CD4-positive, alpha-beta T cell (primary cell): ENCODE measurements at regions not wholly inside any gene's neighbourhood (a gene's known extent, or its start where the extent isn't known, plus 50 kb on each side); places are given as distances from the start of the nearest gene placed in this dataset.

ENCODE experiments used
- ATAC-seq: fragments of 200-7000 bp; cut with Tn5 transposase; one replicate; pipeline ENCODE4 v1.10.0; 2022; ENCODE audit warnings: mild to moderate bottlenecking; ENCODE audit not compliant: poor library complexity
- CTCF ChIA-PET: fragments of 350-600 bp; sonication (Branson Sonifier 250); formaldehyde crosslinking; loops from one replicate; lab custom pipeline; 2021; ENCODE audit warnings: antibody characterized with exemption, inconsistent platforms; lab: Charles Lee
- POLR2A ChIA-PET: fragments of 350-600 bp; sonication (Branson Sonifier 250); formaldehyde crosslinking; loops from one replicate; lab custom pipeline; 2021; ENCODE audit warnings: antibody characterized with exemption, inconsistent platforms; lab: Charles Lee
- DNase-seq, 14 experiments: peaks; one replicate each; pipeline ENCODE4 v3.0.0-alpha.2; 2013 to 2020; ENCODE audit warnings: mixed read lengths in 2 of 14
- H3K27ac ChIP-seq, 2 donors: one replicate each; pipeline versions ENCODE4 v1.5.1 to v1.7.0; 2013; ENCODE audit warnings: low read length in 2 of 2, low read depth in 1 of 2, mild to moderate bottlenecking in 1 of 2
- H3K27me3 ChIP-seq, 2 experiments: 1 replicate in 1 of 2; 2 replicates in 1 of 2; pipeline versions ENCODE4 v1.6.1 to v1.7.0; 2013; ENCODE audit warnings: low read length in 2 of 2, control low read depth in 1 of 2, mild to moderate bottlenecking in 1 of 2, moderate library complexity in 1 of 2; ENCODE audit not compliant: insufficient read depth in 2 of 2, control insufficient read depth in 1 of 2
- H3K36me3 ChIP-seq: one replicate; pipeline ENCODE4 v1.6.1; 2013; ENCODE audit warnings: low read length, control low read depth; ENCODE audit not compliant: insufficient read depth
- H3K4me1 ChIP-seq: one replicate; pipeline ENCODE4 v1.6.1; 2013; ENCODE audit warnings: low read length, control low read depth; ENCODE audit not compliant: insufficient read depth
- H3K4me3 ChIP-seq: one replicate; pipeline ENCODE4 v1.5.1; 2013; ENCODE audit warnings: mild to moderate bottlenecking, low read length, moderate library complexity
- H3K9me3 ChIP-seq, 2 experiments: 1 replicate in 1 of 2; 2 replicates in 1 of 2; pipeline versions ENCODE4 v1.6.1 to v1.7.0; 2013; ENCODE audit warnings: low read length in 2 of 2, mild to moderate bottlenecking in 2 of 2, control low read depth in 1 of 2, moderate library complexity in 1 of 2; ENCODE audit not compliant: control insufficient read depth in 1 of 2, insufficient read depth in 1 of 2
- H3K27ac Mint-ChIP-seq: one replicate; pipeline ENCODE4 v1.8.0; 2020; ENCODE audit warnings: mixed read lengths
- H3K27me3 Mint-ChIP-seq: one replicate; pipeline ENCODE4 v1.8.0; 2021; ENCODE audit warnings: mixed read lengths
- H3K36me3 Mint-ChIP-seq: one replicate; pipeline ENCODE4 v1.8.0; 2021; ENCODE audit warnings: low read depth, mixed read lengths
- H3K4me1 Mint-ChIP-seq: one replicate; pipeline ENCODE4 v1.8.0; 2021; ENCODE audit warnings: low read depth, mixed read lengths
- H3K4me3 Mint-ChIP-seq: one replicate; pipeline ENCODE4 v1.8.0; 2020; ENCODE audit warnings: mild to moderate bottlenecking, mixed read lengths
- H3K9me3 Mint-ChIP-seq: one replicate; pipeline ENCODE4 v1.8.0; 2020; ENCODE audit warnings: mixed read lengths
- intact Hi-C, 2 experiments: fragments of 100-400 bp; cut with DNase I in 1 of 2; cut with micrococcal nuclease in 1 of 2; formaldehyde crosslinking; loops; one replicate each; pipeline versions ENCODE4 v1.15.1 to v1.9.0; 2023 to 2025; cut with DNase I, micrococcal nuclease
- TF ChIP-seq, protein P1 (sequence below): fragments of 200-600 bp; IDR thresholded peaks from one replicate; pipeline ENCODE4 v1.8.0; 2022; ENCODE audit warnings: antibody characterized with exemption, mild to moderate bottlenecking

DNA sequence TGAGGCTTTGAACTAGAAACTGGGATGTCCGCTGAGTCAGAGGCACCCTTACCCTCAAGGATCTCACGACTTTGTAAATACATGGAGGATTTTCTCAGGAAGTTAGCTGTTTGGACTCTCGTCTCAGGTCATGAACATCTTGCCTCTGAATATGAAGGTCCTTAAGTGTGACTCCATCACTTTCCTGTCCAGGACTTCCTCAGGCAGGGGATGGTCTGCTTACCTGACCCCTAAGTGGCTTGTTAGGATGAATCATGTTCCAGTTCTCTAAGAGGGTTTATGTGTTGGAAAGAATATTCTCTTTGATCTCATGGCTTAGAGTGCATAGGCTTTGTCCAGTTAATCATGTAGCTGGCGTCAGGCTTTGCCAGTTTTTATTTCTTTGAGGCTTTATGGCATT, 511.7 kb upstream of the KLF4 start:
- DNase-seq = no peak
- CTCF ChIA-PET = no interaction called here
- Mint-ChIP-seq H3K4me3 (no peak overlapping the region), H3K36me3 (no peaks in the 10 kb centered on the region), H3K27me3 (no peaks in the 10 kb centered on the region), H3K9me3 (peaks cover 6% of the 10 kb centered on the region), H3K27ac (no peak overlapping the region), H3K4me1 (no peaks in the 10 kb centered on the region)
- Histone ChIP-seq H3K36me3 (no peaks in the 10 kb centered on the region), H3K27ac (no peak overlapping the region), H3K27me3 (no peaks in the 10 kb centered on the region), H3K9me3 (no peaks in the 10 kb centered on the region), H3K4me3 (no peak overlapping the region), H3K4me1 (no peaks in the 10 kb centered on the region)
- ATAC-seq = no peak
- POLR2A ChIA-PET = no interaction called here
- intact Hi-C loops = no loop called here
- TF ChIP-seq, protein P1, sequence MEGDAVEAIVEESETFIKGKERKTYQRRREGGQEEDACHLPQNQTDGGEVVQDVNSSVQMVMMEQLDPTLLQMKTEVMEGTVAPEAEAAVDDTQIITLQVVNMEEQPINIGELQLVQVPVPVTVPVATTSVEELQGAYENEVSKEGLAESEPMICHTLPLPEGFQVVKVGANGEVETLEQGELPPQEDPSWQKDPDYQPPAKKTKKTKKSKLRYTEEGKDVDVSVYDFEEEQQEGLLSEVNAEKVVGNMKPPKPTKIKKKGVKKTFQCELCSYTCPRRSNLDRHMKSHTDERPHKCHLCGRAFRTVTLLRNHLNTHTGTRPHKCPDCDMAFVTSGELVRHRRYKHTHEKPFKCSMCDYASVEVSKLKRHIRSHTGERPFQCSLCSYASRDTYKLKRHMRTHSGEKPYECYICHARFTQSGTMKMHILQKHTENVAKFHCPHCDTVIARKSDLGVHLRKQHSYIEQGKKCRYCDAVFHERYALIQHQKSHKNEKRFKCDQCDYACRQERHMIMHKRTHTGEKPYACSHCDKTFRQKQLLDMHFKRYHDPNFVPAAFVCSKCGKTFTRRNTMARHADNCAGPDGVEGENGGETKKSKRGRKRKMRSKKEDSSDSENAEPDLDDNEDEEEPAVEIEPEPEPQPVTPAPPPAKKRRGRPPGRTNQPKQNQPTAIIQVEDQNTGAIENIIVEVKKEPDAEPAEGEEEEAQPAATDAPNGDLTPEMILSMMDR = no peak

GRCh38 chr9:107999890-108000289, 510.3 kb upstream of the KLF4 start:
- Mint-ChIP-seq H3K27ac (no peak overlapping the region), H3K27me3 (no peaks in the 10 kb centered on the region), H3K4me1 (no peaks in the 10 kb centered on the region), H3K9me3 (peaks cover 5% of the 10 kb centered on the region), H3K4me3 (no peak overlapping the region), H3K36me3 (no peaks in the 10 kb centered on the region)
- H3K9me3 ChIP-seq = no peaks in the 10 kb centered on the region
- intact Hi-C loops = no loop called here
- H3K4me3 ChIP-seq = no peak overlapping the region
- TF ChIP-seq, protein P1 = no peak
- DNase-seq (no peak), ATAC-seq (no peak)
- ChIA-PET POLR2A (no interaction called here), CTCF (no interaction called here)
- H3K27ac ChIP-seq = no peak overlapping the region
- H3K36me3 ChIP-seq = no peaks in the 10 kb centered on the region
- no peaks in the 10 kb centered on the region for H3K4me1 ChIP-seq
- H3K27me3 ChIP-seq = no peaks in the 10 kb centered on the region

DNA sequence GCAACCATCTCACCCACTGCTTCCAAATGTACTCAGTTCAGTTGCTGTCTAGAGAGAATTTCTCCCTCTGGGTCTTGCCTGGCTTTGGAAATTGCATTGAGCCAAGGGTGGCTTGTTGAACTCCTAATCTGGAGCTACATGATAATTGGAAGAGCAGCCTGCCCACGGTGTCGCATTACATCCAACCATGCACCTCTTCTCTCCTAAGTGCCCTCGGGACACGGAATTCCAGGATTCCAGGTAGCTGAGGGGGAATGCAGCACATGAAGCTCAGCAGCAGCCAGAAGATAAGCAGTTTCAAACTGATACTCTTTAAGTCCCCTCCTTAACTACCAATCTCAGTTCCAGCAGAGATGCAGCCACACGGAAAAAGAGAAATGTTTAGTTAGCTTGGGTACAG, 509.4 kb upstream of the KLF4 start:
- Mint-ChIP-seq H3K27me3 (no peaks in the 10 kb centered on the region), H3K4me3 (no peak overlapping the region), H3K4me1 (no peaks in the 10 kb centered on the region), H3K36me3 (no peaks in the 10 kb centered on the region), H3K27ac (no peak overlapping the region), H3K9me3 (peaks cover 5% of the 10 kb centered on the region)
- CTCF ChIA-PET = no interaction called here
- Histone ChIP-seq H3K27me3 (no peaks in the 10 kb centered on the region), H3K4me3 (no peak overlapping the region), H3K36me3 (no peaks in the 10 kb centered on the region), H3K27ac (no peak overlapping the region), H3K9me3 (no peaks in the 10 kb centered on the region), H3K4me1 (no peaks in the 10 kb centered on the region)
- no peak for DNase-seq
- intact Hi-C loops = no loop called here
- no peak for ATAC-seq
- TF ChIP-seq, protein P1 = no peak
- POLR2A ChIA-PET = no interaction called here
